HG02588 (cell line): ENCODE measurements at regions not wholly inside any gene's neighbourhood (a gene's known extent, or its start where the extent isn't known, plus 50 kb on each side); places are given as distances from the start of the nearest gene placed in this dataset.

Experiments
- ATAC-seq: cut with Tn5 transposase; IDR thresholded peaks from one replicate; pipeline ENCODE4 v1.9.1; 2021; ENCODE audit warnings: mild to moderate bottlenecking, moderate library complexity; ENCODE audit not compliant: unreplicated experiment

DNA sequence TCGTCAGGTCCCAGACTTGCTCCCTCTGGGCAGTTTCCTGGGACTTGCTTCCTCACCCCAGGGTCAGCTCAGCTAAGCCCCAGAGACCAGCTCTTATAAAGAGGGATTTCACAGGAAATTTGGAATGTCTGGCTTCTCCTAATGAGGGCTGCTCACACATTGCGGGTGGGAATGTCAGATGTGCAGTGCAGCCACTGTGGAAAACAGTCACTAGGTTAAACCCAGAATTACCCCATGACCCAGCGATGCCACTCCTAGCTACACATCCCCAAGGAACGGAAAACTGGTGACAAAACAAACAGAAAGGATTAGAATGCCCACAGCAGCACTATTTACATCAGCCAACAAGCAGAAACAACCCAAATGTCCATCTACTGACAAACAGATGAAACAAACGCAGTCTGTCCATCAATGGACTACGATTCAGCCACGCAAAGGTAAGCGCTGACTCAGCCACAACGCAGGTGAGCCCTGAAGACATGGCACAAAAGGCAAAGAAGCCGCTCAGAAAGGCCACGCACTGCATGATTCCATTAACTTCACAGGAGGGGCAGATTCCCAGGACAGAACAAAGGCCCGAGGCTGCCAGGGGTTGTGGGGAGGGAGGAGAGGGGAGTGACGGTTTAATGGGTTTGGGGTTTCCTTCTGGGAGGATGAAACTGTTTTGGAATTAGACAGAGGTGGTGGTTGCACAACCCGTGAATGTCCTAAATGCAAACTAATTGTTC lies 63.0 kb downstream of the NCOR2 start:
- ATAC-seq, result no peak

DNA sequence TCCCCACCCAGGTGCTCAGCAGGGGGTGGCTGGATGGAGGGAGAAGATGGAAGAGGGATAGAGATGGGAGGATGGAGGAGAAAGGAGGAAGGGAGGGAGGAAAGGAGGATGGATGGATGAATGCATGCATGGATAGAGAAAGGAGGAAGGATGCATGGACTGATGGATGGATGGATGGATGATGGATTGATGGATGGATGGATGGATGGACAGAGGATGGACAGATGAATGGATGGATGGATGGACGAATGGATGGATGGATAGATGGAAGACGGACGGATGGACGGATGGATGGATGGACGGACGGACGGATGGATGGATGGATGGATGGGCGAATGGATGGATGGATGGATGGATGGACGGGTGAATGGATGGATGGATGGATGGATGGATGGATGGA lies 64.1 kb downstream of the NCOR2 start:
- ATAC-seq, result no peak

DNA sequence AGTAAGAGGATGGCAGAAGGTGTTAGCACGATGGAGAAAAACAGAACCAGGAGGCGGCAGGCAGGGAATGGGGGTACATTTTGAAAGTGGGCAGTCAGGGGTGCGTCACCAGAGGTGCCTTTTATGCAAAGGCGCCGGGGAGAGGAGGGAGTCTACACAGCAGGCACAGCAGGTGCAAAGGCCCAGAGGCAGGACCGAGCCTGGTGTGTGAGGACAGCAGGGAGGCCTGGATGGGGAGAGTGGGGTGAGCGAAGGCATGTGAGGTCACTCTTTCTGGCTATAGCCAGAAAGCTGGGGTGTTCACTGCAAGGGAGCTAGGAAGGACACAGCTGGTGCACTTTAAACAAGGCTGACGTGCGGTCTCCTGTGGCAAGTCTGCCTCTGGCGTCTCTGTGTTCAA lies 65.0 kb downstream of the NCOR2 start:
- ATAC-seq, result no peak

DNA sequence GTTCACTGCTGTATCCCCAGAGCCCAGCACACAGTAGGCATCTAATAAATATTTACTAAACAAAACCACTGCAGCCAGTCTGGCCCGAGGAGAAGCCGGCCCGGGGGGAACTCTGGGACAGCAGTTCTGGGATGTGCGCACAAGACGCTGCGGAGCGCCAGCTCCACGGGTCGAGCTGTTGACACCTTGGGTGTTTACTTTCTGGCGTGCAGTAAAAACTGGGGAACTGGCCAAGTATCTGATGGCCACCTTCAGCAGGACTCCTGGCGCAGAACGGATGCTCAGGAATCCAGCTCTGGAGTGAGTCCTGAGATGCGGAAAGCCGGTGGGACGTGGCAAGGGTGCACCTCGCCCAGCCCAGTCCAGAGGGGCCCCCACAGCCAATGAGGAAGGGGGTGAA lies 65.6 kb downstream of the NCOR2 start:
- ATAC-seq, result no peak

DNA sequence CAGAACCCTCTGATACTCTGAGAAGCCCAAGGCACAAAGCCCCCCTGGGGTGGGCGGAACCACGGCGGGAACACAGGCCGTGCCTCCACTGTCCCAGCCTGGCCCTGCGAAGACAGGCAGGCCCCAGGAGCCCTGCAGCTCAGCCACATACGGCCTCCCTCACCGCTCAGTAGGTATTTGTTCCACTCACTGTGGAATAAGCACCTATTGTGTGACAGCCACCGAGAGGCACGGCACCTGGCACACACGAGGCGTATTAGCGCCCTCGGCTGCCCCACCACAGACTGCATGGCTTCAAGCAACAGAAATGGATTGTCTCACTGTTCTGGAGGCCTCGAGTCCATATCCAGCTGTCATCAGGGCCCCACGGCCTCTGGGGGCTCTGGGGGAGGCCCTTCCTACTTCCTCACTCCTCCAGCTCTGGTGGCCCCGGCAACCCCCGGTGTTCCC lies 66.3 kb downstream of the NCOR2 start:
- no peak for ATAC-seq

- no peak for ATAC-seq
Observed at GRCh38 chr12:124499898-124500244, 67.5 kb downstream of the NCOR2 start.

- ATAC-seq, result no peak
Observed at GRCh38 chr12:124499190-124499753, 68.1 kb downstream of the NCOR2 start.

- no peak for ATAC-seq
Observed at GRCh38 chr12:124498275-124499189, 68.9 kb downstream of the NCOR2 start.

- ATAC-seq, result no peak
Observed at GRCh38 chr12:124497658-124498057, 69.8 kb downstream of the NCOR2 start.

GRCh38 chr12:124497039-124497438 lies 70.4 kb downstream of the NCOR2 start:
- ATAC-seq, result no peak

- no peak for ATAC-seq
Observed at GRCh38 chr12:124496584-124496983, 70.8 kb downstream of the NCOR2 start.

DNA sequence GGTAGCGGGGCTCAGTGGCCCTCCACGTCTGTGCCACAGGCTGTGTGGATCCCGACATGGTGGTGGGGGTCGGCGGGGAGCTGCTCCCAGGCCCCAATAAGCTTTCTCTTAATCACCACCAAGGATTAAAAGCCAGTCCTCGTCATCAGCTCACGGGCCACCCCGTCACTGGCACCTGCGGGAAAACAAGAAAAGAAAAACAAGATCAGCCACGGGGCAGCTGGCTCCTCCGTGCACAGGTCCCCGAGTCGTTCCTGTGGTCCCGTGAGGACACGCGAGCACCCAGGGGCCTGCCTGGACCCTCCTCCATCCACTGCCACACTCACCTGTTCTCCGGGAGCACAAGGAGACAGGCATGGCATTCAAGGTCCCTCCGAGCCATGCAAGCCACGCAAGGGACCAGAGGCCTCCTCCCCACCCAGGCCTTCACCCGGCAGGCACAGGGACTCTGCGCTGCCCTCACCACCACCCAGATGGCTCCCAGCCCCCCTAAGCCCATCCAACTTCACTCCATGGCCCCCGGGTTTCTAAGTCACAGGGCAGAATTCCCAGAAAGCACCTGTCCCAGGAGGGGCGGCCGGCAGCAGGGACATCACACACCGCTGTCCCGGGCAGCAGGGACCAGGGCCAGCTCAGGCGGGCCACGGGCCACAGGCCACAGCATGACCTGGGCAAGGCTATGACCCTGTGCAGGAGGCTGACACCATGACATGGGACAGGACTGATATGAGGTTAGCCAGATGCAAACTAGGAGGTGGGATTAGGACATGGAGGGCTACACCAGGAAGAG lies 72.0 kb downstream of the NCOR2 start:
- ATAC-seq, result no peak

DNA sequence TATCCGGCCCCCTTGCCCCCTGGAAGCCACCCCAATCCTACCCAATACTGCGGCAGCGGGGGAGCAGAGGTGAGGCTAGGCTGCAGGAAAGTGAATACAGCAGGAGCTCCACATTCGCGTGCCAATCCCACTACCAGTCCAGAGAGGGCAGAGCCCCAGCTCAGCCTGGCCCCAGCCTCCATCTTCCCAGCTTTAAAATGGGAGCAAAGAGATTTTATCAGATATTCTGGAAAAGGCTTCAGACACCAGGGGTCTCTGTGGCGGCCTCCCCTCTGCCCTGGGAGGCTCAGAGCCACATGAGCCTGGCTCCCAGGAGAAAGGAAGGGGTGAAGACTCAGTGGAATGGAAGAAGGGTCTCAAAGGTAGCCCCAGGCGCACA lies 72.7 kb downstream of the NCOR2 start:
- no peak for ATAC-seq

DNA sequence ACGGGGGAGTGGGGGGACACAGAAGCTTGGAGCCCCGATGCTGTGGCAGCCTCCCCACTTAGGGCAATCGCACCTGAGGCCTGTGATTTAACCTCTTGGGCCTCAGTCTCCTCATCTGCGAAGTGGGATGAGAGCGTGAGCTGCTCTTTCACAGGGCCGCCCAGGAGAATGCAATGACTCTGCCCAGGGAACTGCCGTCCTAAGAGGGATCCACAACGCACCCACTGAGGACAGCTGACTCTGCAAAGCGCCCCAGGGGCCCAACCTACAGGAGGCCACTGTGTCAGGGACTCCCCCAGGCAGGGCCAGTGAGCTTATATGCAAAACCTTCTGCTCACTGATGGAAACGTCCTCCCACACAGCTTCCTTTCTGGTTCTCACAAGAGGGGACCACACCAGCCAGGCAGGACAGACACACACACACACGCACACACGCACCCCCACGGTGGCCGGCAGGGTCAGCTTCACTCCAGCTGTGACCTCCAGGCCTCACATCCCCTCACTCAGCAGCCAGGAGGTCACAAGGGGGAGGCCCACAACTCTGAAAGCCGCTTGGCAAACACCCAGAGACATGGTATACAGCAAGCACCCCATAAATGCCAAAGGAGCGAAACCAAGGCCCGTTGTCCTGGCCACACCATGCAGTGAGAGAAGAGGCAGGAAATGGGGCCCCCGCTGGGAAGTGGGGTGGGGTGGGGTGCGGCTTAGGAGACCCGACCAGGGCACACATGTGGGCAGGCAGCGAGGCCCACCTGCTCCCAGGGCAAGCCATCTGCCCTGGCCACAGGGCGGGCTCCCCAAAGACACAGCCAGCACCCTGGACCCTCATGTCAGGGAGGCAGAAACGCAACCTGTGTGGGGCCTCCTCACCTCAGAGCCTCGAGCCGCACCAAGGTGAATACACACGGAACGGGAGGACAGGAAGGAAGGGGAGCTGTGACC lies 73.3 kb downstream of the NCOR2 start:
- peak; percentile 94 for ATAC-seq

- ATAC-seq, result no peak
Observed at GRCh38 chr12:124492879-124493808, 74.3 kb downstream of the NCOR2 start.

- no peak for ATAC-seq
Observed at GRCh38 chr12:124491856-124492420, 75.5 kb downstream of the NCOR2 start.

- ATAC-seq, result no peak
Observed at GRCh38 chr12:124491310-124491709, 76.1 kb downstream of the NCOR2 start.

DNA sequence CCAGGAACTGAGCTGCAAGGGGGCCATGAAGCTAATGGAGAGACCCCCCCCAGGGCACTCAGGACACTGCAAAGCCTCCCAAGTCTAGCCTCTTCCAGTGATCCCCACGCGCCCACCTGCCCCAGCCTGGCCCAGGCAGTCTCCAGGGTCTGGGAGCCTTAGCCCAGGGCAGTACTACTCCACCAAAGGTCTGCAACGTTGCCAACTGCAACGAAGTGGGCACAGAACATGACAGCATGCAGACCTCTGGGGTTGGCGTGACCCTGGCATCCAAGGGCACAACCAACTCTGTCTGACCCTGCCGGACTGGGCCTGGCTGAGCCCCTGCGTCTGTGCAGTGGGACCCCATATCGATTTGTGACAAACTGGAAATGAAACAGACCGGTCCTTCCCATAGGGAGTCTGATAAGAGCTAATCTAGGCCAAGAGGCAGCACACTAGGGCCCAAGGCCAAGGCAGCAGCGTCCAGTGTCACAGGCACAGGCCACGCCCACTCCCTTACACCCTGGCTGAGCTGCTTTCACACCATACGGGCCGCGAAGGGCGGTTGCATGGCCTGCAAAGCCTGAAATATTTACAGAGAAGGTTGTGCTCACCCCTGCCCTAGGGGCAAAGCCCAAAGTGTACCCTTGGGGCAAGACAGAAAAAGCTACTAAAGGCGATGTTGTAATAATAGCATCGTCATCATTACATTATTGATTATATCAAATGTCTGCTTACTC lies 76.7 kb downstream of the NCOR2 start:
- no peak for ATAC-seq
